ENCODE measurements at regions not wholly inside any gene's neighbourhood (a gene's known extent, or its start where the extent isn't known, plus 50 kb on each side); places are given as distances from the start of the nearest gene placed in this dataset.

DNA sequence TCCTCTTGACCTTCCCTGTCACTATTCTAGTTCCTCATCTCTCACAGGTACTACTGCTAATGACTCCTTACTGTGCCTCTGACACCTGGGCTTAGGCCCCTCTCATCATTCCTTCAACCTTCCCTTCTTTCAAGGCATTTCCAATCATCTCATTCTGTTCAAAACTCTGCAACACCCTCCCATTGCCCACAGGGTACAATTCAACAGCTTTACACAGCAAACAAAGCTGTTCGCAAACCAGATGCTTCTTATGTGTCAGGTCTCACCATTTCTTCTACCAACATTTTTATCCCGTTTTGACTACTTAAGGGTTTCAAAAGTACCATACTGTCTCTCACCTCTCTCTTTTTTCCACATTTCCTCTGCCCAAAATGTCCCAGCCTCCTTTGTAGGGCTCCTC, 84.4 kb upstream of the ID4 start:
- no peak for DNase-seq (ENCODE audit: low read depth)

DNA sequence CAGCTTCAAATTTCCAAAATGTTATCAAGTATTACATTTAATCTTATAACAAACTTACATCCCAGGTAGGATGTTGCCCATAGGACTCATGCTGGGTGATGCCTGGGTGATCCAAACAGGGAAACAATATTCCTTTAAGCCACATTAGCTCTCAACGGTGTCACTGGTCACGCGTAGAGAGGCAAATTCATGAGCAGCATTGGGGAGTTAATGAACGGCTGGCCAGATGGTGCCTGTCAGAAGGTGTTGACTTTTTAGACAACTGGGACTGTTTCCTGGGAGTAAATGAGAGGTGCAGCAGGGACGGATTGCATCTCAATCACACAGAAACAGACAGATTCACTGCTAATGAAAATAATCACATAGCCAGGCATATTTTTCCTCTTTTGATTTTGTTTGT, 83.3 kb upstream of the ID4 start:
- no peak for DNase-seq (ENCODE audit: low read depth)

- no peak for DNase-seq (ENCODE audit: low read depth)
Observed at GRCh38 chr6:19754686-19755085, 82.5 kb upstream of the ID4 start.

GRCh38 chr6:19755181-19755580, 82.0 kb upstream of the ID4 start:
- no peak for DNase-seq (ENCODE audit: low read depth)

- no peak for DNase-seq (ENCODE audit: low read depth)
Observed at GRCh38 chr6:19757036-19757435, 80.1 kb upstream of the ID4 start.

DNA sequence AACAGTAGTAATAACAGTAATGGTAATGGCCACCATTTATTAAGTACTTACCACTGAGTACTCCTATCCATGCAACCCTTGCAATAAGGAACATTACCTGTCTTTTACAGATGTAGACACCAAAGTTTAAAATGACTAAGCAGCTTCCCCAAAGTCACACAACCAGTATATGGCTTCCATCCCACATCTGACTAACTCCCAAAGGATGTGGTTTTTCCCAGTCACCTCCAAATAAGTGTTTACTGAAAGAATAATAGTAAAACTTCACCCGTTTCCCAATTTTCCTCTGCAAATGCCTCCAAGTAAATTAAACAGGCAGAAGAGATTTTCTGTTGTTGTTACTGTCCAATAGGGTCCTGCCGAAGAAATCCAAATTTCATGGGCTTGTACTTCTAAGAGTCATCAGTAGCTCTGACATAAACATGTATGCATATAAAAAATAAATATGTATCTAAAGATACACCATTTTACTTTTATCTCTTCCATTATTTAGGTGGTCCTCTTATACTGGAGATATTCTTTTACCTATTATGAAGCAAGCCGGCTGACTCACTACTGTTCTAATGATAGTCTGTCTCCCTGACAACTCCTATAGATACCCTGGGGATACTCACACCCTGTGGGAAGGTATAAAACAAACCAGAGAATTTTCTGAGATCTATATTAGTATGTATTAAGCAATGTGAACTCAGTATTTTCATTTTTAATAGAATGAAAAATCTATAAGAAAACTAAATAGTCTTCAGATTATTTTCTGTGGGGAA, 77.9 kb upstream of the ID4 start:
- DNase-seq (ENCODE audit: low read depth), result no peak

DNA sequence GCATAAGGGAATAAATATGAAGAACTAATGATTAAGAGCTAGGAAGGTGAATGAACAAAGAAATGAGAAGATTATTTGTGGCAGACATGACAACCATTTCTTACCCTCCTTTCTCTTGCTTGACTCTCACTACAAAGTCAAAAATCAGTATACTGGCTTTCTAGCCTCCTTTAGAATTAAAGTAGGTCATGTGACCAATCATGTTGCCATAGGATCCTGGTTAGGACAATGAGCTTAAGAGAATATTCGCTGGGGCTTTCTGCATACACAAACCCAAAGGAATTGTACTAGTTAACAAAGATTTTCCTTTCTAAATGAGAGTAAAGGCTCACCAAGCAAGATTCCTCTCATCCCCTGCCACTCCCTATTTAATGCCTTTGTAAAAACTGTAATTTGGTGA, 76.0 kb upstream of the ID4 start:
- no peak for DNase-seq (ENCODE audit: low read depth)

GRCh38 chr6:19771753-19772336, 65.3 kb upstream of the ID4 start:
- no peak for DNase-seq (ENCODE audit: low read depth)

- no peak for DNase-seq (ENCODE audit: low read depth)
Observed at GRCh38 chr6:19772891-19773290, 64.3 kb upstream of the ID4 start.

- no peak for DNase-seq (ENCODE audit: low read depth)
Observed at GRCh38 chr6:19781269-19781668, 55.9 kb upstream of the ID4 start.

DNA sequence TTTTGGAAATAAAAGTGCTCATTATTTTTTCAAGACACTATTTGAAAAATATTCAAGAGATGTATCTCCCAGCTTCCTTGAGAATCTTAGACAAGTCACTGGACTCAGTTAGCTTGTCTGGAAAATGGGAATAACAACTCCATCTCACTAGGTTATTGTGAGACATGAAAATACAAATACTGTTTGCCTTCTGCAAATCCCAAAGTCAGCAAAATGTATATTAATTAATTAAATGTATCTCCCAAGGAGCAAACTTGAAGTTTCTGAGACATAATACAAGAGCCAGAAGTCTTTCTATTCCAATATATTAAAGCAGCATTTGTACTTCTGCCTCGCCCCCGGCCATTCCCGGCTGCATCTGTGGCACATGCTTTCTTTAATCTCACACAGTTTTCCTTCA, 54.6 kb upstream of the ID4 start:
- no peak for DNase-seq (ENCODE audit: low read depth)

Data from activated T-cell treated with anti-CD3 and anti-CD28 coated beads for 1 hour (primary cell).